ENCODE measurements at regions not wholly inside any gene's neighbourhood (a gene's known extent, or its start where the extent isn't known, plus 50 kb on each side); places are given as distances from the start of the nearest gene placed in this dataset.

GRCh38 chr13:47831265-47831664 lies 169.8 kb downstream of the SUCLA2 start:
- no peak for TF ChIP-seq GATA3 (IDR thresholded peaks at IDR 0.05; ENCODE audit: low read depth, low read length)
- TF ChIP-seq GATA2 (IDR thresholded peaks at IDR 0.05; ENCODE audit: low read depth, low read length), result no peak
